ENCODE measurements at regions not wholly inside any gene's neighbourhood (a gene's known extent, or its start where the extent isn't known, plus 50 kb on each side); places are given as distances from the start of the nearest gene placed in this dataset.
A peak's percentile ranks its signal among the peaks of the same experiment; 100 is the strongest.

DNA sequence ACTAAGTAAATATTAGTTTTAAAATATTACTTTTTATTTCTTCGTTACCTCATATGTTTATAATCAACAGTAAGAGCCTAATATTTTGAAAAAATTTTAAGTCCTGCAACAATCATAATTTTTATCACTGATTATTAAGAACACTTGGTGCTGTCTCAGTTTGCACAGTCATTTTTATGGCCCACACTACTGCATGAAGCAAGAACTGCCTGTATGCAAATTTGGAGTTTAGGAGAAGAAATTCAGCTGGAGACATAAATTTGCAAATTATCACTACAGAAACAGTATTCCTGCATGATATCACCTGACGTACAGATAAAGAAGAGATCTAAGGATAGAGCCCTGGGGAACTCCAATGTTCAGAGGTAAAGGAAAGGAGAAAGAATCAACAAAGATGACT lies 144.1 kb upstream of the RBBP8 start:
- DNase-seq: no peak
- Histone ChIP-seq H3K27me3 (no peaks in the 10 kb centered on the region), H3K27ac (no peak overlapping the region), H3K36me3 (no peaks in the 10 kb centered on the region), H3K4me3 (no peak overlapping the region), H3K9me3 (no peaks in the 10 kb centered on the region), H3K4me1 (no peaks in the 10 kb centered on the region)
- intact Hi-C loops (cut with DNase I): no loop called here
- ATAC-seq: no peak
- TF ChIP-seq, protein P1, sequence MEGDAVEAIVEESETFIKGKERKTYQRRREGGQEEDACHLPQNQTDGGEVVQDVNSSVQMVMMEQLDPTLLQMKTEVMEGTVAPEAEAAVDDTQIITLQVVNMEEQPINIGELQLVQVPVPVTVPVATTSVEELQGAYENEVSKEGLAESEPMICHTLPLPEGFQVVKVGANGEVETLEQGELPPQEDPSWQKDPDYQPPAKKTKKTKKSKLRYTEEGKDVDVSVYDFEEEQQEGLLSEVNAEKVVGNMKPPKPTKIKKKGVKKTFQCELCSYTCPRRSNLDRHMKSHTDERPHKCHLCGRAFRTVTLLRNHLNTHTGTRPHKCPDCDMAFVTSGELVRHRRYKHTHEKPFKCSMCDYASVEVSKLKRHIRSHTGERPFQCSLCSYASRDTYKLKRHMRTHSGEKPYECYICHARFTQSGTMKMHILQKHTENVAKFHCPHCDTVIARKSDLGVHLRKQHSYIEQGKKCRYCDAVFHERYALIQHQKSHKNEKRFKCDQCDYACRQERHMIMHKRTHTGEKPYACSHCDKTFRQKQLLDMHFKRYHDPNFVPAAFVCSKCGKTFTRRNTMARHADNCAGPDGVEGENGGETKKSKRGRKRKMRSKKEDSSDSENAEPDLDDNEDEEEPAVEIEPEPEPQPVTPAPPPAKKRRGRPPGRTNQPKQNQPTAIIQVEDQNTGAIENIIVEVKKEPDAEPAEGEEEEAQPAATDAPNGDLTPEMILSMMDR (IDR thresholded peaks at IDR 0.05): no peak

DNA sequence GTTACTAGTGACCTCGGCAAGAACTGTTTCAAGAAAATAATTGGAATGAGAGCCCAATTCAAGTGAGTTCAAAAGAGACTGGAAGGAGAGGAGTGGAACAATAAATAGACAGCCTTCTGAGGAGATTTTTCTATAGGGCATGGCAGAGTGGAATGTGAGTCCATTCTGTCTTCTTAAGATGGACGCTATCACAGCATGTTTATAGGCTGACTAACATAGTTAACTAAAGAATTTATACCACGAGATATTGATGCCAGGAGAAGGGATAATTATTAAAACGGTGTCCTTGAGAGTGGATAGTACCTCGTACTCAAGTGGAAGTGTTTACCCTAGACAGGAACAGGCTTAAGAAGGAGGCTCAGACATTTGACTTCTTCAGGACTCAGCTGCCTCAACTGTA lies 143.5 kb upstream of the RBBP8 start:
- Histone ChIP-seq H3K4me1 (no peaks in the 10 kb centered on the region), H3K27ac (no peak overlapping the region), H3K36me3 (no peaks in the 10 kb centered on the region), H3K9me3 (no peaks in the 10 kb centered on the region), H3K4me3 (no peak overlapping the region), H3K27me3 (no peaks in the 10 kb centered on the region)
- intact Hi-C loops (cut with DNase I): no loop called here
- ATAC-seq (peak; percentile 14), DNase-seq (no peak)
- TF ChIP-seq, protein P1 (IDR thresholded peaks at IDR 0.05): no peak

DNA sequence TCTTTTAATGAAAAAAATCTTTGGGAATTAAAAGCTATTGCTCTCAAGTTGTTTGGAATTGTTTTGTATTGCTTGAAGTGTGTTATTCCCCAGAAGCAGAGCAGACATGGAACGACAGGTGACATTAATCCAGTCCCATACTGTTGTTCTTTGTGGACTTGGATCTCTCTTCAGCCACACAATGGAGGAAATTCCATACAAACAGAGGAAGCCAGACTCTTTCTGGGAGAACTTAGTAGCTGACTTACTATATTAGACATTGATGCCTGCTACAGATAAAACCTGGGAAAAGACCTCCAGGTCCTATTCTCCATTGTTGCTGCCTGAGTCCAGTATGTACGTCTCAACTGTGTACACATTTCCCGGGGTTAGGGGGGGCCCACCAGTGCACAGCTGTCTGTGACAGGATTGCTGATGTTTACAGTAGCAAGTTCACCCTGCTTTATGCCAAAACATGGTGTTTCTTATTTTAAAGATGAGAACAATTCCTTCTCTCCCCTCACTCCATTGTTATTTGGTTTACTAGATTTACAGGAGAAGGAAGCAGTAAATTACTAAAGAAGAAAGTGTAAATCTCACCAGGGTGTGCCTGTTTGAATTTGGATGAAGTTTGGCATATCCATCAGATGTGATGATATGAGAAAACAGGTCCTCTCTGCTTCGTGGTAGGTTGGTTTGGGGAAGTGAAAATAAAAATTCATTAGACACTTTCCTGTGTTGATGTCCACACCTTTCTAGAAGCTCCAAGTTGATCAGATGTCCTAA lies 142.4 kb upstream of the RBBP8 start:
- intact Hi-C loops (cut with DNase I): no loop called here

DNA sequence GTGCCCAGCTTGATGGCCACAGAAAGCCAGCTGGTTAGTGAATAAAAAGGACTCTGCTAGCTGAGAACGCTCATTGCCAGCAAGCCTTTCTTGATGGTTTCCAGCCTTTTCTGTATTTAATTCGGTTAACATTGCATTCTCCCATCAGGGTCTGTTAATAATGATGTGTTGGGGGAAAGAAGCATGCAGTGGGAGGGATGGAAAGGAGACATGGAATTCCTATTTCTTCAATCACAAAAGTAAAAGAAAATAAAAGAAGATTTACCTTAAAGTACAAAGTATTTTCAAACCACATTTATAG lies 141.9 kb upstream of the RBBP8 start:
- no peak overlapping the region for H3K27ac ChIP-seq
- TF ChIP-seq, protein P1 (IDR thresholded peaks at IDR 0.05): no peak
- ATAC-seq (no peak), DNase-seq (no peak)
- intact Hi-C loops (cut with DNase I): no loop called here
- H3K4me1 ChIP-seq: no peaks in the 10 kb centered on the region
- no peak overlapping the region for H3K4me3 ChIP-seq
- no peaks in the 10 kb centered on the region for H3K27me3 ChIP-seq
- H3K9me3 ChIP-seq: no peaks in the 10 kb centered on the region
- H3K36me3 ChIP-seq: no peaks in the 10 kb centered on the region

More for the DNA sequence above, 142.4 kb upstream of the RBBP8 start:
- H3K36me3 ChIP-seq: no peaks in the 10 kb centered on the region
- H3K27me3 ChIP-seq: no peaks in the 10 kb centered on the region
- H3K4me3 ChIP-seq: no peak overlapping the region
- H3K9me3 ChIP-seq: no peaks in the 10 kb centered on the region
- TF ChIP-seq, protein P1 (IDR thresholded peaks at IDR 0.05): no peak
- DNase-seq (no peak), ATAC-seq (peak; percentile 47)
- H3K4me1 ChIP-seq: no peaks in the 10 kb centered on the region
- no peak overlapping the region for H3K27ac ChIP-seq

DNA sequence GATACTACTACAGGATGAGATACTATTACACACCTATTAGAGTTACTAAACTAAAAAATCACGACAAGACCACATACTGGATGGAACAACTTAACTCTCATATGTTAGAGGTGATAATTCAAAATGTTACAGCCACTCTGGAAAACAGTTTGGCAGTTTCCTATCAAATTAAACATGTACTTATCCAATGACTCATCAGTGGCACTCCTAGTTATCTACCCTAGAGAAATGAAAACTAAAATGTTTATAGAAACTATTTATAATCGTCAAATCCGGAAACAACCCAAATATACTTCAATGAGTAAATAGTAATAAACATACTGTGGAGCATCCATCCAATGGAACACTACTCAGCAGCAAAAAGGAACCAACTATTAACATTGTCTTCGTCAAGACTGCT lies 137.0 kb upstream of the RBBP8 start:
- Histone ChIP-seq H3K27ac (no peak overlapping the region), H3K9me3 (no peaks in the 10 kb centered on the region), H3K36me3 (no peaks in the 10 kb centered on the region), H3K4me1 (peaks cover 4% of the 10 kb centered on the region), H3K4me3 (no peak overlapping the region), H3K27me3 (no peaks in the 10 kb centered on the region)
- TF ChIP-seq, protein P1 (IDR thresholded peaks at IDR 0.05): no peak
- DNase-seq: no peak
- no peak for ATAC-seq
- intact Hi-C loops (cut with DNase I): no loop called here

DNA sequence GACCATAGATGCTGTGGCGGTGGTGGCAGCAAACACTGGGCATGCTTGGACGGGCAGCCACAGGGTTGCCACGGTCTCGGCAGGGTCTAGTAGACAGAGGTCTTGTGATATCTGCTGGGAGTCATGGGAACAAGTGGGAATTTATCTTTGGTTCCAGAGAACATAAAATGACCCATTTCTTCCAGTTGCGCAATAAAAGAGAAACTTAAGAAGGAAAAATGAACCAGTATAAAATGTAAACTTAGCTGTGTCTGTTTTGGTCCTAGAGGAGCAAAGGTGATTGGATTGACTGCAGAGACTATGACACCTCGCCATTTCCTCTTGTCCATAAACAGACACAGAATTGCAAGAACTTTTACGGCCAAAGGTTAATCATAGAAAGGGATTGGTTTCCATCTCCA lies 132.6 kb upstream of the RBBP8 start:
- intact Hi-C loops (cut with DNase I): no loop called here

More for the DNA sequence above, 132.6 kb upstream of the RBBP8 start:
- ATAC-seq (no peak), DNase-seq (no peak)
- H3K9me3 ChIP-seq: no peaks in the 10 kb centered on the region
- TF ChIP-seq, protein P1 (IDR thresholded peaks at IDR 0.05): no peak
- no peak overlapping the region for H3K4me3 ChIP-seq
- no peak overlapping the region for H3K27ac ChIP-seq
- H3K36me3 ChIP-seq: no peaks in the 10 kb centered on the region
- H3K4me1 ChIP-seq: peaks cover 4% of the 10 kb centered on the region
- no peaks in the 10 kb centered on the region for H3K27me3 ChIP-seq

Measured in upper lobe of right lung (tissue), 1 donor.